GM10248 (cell line): ENCODE measurements at regions not wholly inside any gene's neighbourhood (a gene's known extent, or its start where the extent isn't known, plus 50 kb on each side); places are given as distances from the start of the nearest gene placed in this dataset.

Source experiments
- CTCF ChIA-PET: fragments of 300-600 bp; sonication (Branson Sonifier 250); formaldehyde crosslinking; extraction: SDS; loops from one replicate; lab custom pipeline; 2021; ENCODE audit warnings: antibody characterized with exemption; lab: Yijun Ruan, JAX
- POLR2A ChIA-PET: fragments of 350-650 bp; sonication (Branson Sonifier 250); formaldehyde crosslinking; extraction: SDS; loops from one replicate; lab custom pipeline; 2020; ENCODE audit warnings: antibody characterized with exemption; lab: Yijun Ruan, JAX
- DNase-seq: peaks from one replicate; pipeline ENCODE4 v3.0.0; 2012; ENCODE audit errors: extremely low spot score
- TF ChIP-seq, protein P1 (sequence below): IDR thresholded peaks from 2 replicates; pipeline ENCODE4 v1.5.1; 2012; ENCODE audit warnings: mild to moderate bottlenecking, low read depth; ENCODE audit errors: extremely low read depth, missing control alignments, control extremely low read depth

GRCh38 chr14:75226755-75227544 lies 50.5 kb upstream of the TMED10 start:
- no peak for DNase-seq
- POLR2A ChIA-PET, result no interaction called here
- CTCF ChIA-PET, result interaction anchor here (1.2 kb wide), 1 partner anchor 32 kb away, joined by 3 read pairs; no protein-coding TSS in a partner anchor
- TF ChIP-seq, protein P1, sequence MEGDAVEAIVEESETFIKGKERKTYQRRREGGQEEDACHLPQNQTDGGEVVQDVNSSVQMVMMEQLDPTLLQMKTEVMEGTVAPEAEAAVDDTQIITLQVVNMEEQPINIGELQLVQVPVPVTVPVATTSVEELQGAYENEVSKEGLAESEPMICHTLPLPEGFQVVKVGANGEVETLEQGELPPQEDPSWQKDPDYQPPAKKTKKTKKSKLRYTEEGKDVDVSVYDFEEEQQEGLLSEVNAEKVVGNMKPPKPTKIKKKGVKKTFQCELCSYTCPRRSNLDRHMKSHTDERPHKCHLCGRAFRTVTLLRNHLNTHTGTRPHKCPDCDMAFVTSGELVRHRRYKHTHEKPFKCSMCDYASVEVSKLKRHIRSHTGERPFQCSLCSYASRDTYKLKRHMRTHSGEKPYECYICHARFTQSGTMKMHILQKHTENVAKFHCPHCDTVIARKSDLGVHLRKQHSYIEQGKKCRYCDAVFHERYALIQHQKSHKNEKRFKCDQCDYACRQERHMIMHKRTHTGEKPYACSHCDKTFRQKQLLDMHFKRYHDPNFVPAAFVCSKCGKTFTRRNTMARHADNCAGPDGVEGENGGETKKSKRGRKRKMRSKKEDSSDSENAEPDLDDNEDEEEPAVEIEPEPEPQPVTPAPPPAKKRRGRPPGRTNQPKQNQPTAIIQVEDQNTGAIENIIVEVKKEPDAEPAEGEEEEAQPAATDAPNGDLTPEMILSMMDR, result no peak
